Activated CD8-positive, alpha-beta T cell treated with anti-CD3 and anti-CD28 coated beads for 36 hours (primary cell): ENCODE measurements at regions not wholly inside any gene's neighbourhood (a gene's known extent, or its start where the extent isn't known, plus 50 kb on each side); places are given as distances from the start of the nearest gene placed in this dataset.
A peak's percentile ranks its signal among the peaks of the same experiment; 100 is the strongest.
"Not testable (repeated sequence)": the region's sequence is repeated elsewhere in the genome, so short reads cannot be mapped to it uniquely, and the experiment has no call there.

Experiments used
- ATAC-seq: fragments of 200-7000 bp; cut with Tn5 transposase; one replicate; pipeline ENCODE4 v1.10.0; 2021; ENCODE audit warnings: mild to moderate bottlenecking, moderate library complexity
- CTCF ChIA-PET: fragments of 350-600 bp; sonication (Branson Sonifier 250); formaldehyde crosslinking; loops from one replicate; lab custom pipeline; 2021; ENCODE audit warnings: antibody characterized with exemption; lab: Charles Lee
- POLR2A ChIA-PET: fragments of 350-600 bp; sonication (Branson Sonifier 250); formaldehyde crosslinking; loops from one replicate; lab custom pipeline; 2021; ENCODE audit warnings: antibody characterized with exemption; lab: Charles Lee
- DNase-seq: peaks from one replicate; pipeline ENCODE4 v3.0.0-alpha.2; 2020
- H3K27ac Mint-ChIP-seq: one replicate; pipeline ENCODE4 v1.8.0; 2021; ENCODE audit warnings: mild to moderate bottlenecking, mixed read lengths
- H3K27me3 Mint-ChIP-seq: one replicate; pipeline ENCODE4 v1.8.0; 2021; ENCODE audit warnings: mixed read lengths
- H3K36me3 Mint-ChIP-seq: one replicate; pipeline ENCODE4 v1.8.0; 2021; ENCODE audit warnings: low read depth, mixed read lengths
- H3K4me1 Mint-ChIP-seq: one replicate; pipeline ENCODE4 v1.8.0; 2021; ENCODE audit warnings: low read depth, mixed read lengths
- H3K4me3 Mint-ChIP-seq: one replicate; pipeline ENCODE4 v1.8.0; 2021; ENCODE audit warnings: mild to moderate bottlenecking, moderate library complexity, mixed read lengths
- H3K9me3 Mint-ChIP-seq: one replicate; pipeline ENCODE4 v1.8.0; 2021; ENCODE audit warnings: mixed read lengths
- CTCF ChIP-seq: fragments of 200-600 bp; IDR thresholded peaks from one replicate; pipeline ENCODE4 v1.8.0; 2022; ENCODE audit warnings: antibody characterized with exemption, mild to moderate bottlenecking
- intact Hi-C: fragments of 100-400 bp; cut with micrococcal nuclease; formaldehyde crosslinking; loops from one replicate; pipeline ENCODE4 v1.10.0; 2022

DNA sequence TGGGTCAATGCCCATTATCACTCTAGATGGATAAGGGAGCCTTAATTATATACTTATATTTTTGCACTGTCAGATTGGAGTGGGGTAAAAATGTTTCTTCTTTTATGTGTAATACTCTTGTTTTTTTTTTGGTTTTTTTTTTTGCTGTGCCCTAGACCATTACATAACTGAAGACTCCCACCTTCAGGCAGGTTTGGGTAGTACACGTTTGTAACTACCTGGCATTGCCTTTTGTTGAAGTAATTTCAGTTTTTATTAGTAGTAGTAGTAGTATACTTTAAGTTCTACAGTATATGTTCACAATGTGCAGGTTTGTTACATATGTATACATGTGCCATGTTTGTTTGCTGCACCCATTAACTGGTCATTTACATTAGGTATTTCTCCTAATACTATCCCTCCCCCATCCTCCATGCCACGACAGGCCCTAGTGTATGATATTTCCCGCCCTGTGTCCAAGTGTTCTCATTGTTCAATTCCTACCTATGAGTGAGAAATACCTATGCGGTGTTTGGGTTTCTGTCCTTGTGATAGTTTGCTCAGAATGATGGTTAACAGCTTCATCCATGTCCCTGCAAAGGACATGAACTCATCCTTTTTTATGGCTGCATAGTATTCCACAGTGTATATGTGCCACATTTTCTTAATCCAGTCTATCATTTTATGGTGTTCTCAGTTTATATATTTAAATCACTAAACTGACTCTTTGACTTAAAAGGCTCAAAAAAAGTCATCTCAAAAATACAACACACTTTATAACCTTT is 109.2 kb upstream of the FBXO28 start:
- peaks cover 26% of the 10 kb centered on the region for H3K36me3 Mint-ChIP-seq
- TF ChIP-seq CTCF, result peak; percentile 22
- H3K4me1 Mint-ChIP-seq, H3K4me3 Mint-ChIP-seq, CTCF ChIA-PET, intact Hi-C loops, H3K9me3 Mint-ChIP-seq, H3K27ac Mint-ChIP-seq, POLR2A ChIA-PET, ATAC-seq, H3K27me3 Mint-ChIP-seq: not testable (repeated sequence)
- peak; percentile 66 for DNase-seq

- ATAC-seq, intact Hi-C loops, DNase-seq, H3K27me3 Mint-ChIP-seq, H3K27ac Mint-ChIP-seq, H3K4me1 Mint-ChIP-seq, H3K4me3 Mint-ChIP-seq, POLR2A ChIA-PET, H3K9me3 Mint-ChIP-seq, CTCF ChIA-PET: not testable (repeated sequence)
- H3K36me3 Mint-ChIP-seq, result peaks cover 26% of the 10 kb centered on the region
These were observed 110.0 kb upstream of the FBXO28 start for GRCh38 chr1:224003896-224004295.

DNA sequence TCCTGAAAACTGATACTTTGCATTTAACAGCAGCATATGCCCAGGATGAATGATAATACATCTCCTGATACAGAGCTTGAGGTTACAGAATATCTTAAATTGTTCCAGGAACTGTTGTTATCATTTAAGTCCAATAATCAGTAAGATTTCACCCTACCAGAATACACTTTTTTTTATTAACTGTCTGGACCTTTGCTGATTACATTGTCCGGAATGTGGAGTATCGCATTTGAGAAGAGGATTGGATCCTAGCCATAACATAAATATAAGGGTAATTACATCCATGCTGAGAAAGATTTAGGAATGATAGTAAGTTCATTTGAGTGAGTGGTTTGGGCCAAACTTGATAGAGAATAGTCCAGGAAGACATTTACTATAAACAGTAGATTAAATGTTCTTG is 112.2 kb upstream of the FBXO28 start:
- POLR2A ChIA-PET, H3K27me3 Mint-ChIP-seq, H3K27ac Mint-ChIP-seq, ATAC-seq, H3K9me3 Mint-ChIP-seq, H3K4me1 Mint-ChIP-seq, H3K4me3 Mint-ChIP-seq, intact Hi-C loops, DNase-seq, CTCF ChIA-PET: not testable (repeated sequence)
- H3K36me3 Mint-ChIP-seq, result peaks cover 14% of the 10 kb centered on the region

DNA sequence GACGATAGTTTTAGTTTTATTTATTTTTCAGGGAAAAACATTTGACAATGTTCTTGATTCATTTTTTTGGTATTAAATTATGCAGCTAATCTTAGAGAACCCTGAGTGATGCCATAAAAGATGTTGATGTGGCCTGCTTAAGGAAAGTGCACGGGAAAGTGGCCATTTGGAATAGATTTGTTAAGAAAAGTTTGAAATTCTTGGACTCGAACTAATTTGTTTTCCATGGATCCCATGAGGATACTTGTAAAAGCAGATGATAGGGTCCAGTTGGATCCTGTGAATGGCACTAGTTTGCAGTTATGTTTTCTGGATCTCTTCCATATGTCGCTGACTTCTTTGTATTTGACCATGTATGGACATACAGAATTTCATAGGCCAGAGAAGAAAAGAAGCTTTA is 114.2 kb upstream of the FBXO28 start:
- H3K36me3 Mint-ChIP-seq, DNase-seq, H3K4me3 Mint-ChIP-seq, ATAC-seq, POLR2A ChIA-PET, CTCF ChIA-PET, H3K27ac Mint-ChIP-seq, H3K9me3 Mint-ChIP-seq, H3K4me1 Mint-ChIP-seq, H3K27me3 Mint-ChIP-seq, intact Hi-C loops: not testable (repeated sequence)

DNA sequence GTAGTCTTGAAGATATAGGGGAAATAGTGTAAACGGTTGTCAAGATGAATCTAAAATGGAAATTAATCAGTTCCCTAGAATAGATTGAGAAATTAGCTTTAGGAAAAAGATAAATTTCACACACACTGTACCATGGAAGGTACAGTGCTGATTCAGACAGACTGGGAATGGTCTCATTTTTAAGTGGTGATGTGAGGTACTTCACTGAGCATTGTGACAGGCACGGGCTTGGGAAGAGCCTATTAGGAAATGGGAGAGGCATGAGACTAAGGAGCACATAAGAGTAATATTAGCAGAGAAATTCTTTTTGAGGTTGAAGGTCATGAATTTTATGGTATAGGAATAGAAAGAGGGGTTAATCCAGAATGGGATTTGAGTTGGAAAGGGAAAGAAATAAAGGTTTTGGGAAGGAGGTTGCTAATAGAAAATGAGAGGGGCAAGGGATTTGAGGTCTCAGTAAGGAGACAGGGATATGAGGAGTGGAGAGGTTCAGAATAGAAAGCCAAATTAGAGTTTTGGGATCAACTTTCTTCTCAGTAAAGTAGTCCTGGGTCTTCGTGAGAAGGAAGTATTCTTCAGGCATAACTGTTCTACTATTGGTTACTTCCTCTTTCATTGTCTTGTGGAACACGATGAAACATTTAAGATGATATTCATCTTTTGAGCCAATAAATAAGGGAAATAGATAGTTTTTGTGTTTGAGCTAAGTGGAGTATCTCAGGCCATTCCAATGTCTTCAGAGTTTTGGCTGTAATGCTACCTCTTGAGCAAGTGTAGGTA is 115.0 kb upstream of the FBXO28 start:
- H3K27me3 Mint-ChIP-seq, H3K36me3 Mint-ChIP-seq, intact Hi-C loops, H3K4me1 Mint-ChIP-seq, H3K9me3 Mint-ChIP-seq, POLR2A ChIA-PET, DNase-seq, H3K27ac Mint-ChIP-seq, CTCF ChIA-PET, ATAC-seq, H3K4me3 Mint-ChIP-seq: not testable (repeated sequence)

DNA sequence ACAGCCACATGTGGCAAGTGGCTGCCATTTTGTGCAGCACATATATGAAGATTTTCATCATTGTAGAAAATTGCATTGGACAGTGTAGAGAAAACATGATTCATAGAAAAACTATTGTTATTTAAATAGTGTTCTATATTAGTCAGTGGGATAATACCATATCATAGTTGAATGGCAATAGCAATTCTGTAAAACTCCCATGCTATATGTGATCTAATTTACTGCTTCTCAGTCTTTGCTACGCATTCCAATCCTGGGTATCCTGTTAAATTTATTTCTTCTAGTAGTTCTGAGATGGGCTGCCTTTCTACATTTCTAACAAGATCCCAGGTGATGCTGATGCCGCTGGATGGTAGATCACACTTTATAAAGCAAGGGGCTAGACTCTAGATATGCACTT is 117.5 kb upstream of the FBXO28 start:
- CTCF ChIA-PET, ATAC-seq: not testable (repeated sequence)

GRCh38 chr1:223992456-223993246 is 121.3 kb upstream of the FBXO28 start:
- intact Hi-C loops, result not testable (repeated sequence)
- peak; percentile 100 for DNase-seq
- POLR2A ChIA-PET, result interaction anchor here (1.1 kb wide), 1 partner anchor 276 kb away, joined by 3 read pairs; no protein-coding TSS in a partner anchor

More for the DNA sequence above, 117.5 kb upstream of the FBXO28 start:
- H3K4me3 Mint-ChIP-seq, intact Hi-C loops, H3K9me3 Mint-ChIP-seq, H3K4me1 Mint-ChIP-seq, DNase-seq, H3K27me3 Mint-ChIP-seq, H3K27ac Mint-ChIP-seq, H3K36me3 Mint-ChIP-seq, POLR2A ChIA-PET: not testable (repeated sequence)

DNA sequence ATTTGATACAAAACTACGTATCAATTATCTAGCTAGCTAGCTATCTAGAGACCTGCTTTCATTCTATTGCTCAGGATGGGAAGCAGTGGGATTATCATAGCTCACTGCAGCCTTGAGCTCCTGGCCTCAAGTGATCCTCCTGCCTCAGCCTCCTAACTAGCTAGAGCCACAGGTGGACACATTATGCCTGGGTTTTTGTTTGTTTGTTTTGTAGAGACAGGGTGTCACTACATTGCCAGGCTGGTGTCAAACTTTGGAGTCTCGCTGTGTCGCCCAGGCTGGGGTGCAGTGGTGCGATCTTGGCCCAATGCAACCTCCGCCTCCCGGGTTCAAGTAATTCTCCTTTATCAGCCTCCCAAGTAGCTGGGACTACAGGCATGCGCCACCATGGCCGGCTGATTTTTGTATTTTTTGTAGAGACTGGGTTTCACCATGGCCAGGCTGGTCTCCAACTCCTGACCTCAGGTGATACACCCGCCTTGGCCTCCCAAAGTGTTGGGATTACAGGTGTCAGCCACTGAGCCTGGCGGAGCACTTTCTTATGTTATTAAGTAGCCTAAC is 122.5 kb upstream of the FBXO28 start:
- H3K36me3 Mint-ChIP-seq, H3K27ac Mint-ChIP-seq, intact Hi-C loops, ATAC-seq, H3K4me1 Mint-ChIP-seq, POLR2A ChIA-PET, CTCF ChIA-PET, H3K27me3 Mint-ChIP-seq, H3K9me3 Mint-ChIP-seq, DNase-seq: not testable (repeated sequence)
- peak overlapping the region; percentile 85 for H3K4me3 Mint-ChIP-seq

More at GRCh38 chr1:223992456-223993246, 121.3 kb upstream of the FBXO28 start:
- H3K4me1 Mint-ChIP-seq, CTCF ChIA-PET, H3K27me3 Mint-ChIP-seq, H3K36me3 Mint-ChIP-seq, H3K9me3 Mint-ChIP-seq: not testable (repeated sequence)
- peak; percentile 99 for ATAC-seq
- Mint-ChIP-seq H3K27ac (peak overlapping the region; percentile 97), H3K4me3 (peak overlapping the region; percentile 85)

GRCh38 chr1:223961985-223962384 is 116.2 kb upstream of the TP53BP2 start:
- H3K9me3 Mint-ChIP-seq, DNase-seq, ATAC-seq, POLR2A ChIA-PET, H3K27ac Mint-ChIP-seq, intact Hi-C loops, H3K36me3 Mint-ChIP-seq, CTCF ChIA-PET, H3K4me3 Mint-ChIP-seq, H3K27me3 Mint-ChIP-seq, H3K4me1 Mint-ChIP-seq: not testable (repeated sequence)

DNA sequence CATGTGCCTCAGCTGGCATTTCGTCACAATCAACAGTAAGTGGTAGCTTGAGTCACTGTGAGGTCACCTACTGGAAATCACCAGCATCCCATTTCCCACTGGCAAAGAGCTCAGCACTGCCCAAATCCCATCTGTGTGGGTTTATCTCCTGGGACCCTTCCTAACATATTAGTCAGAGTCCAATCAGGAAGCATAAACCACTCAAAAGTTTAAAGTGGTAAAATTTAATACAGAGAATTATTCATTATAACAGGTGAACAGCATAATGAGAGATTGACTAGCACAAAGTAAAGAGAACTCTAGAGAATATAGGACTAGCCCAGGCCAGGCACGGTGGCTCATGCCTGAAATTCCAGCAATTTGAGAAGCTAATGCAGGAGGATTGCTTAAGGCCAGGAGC is 107.1 kb upstream of the TP53BP2 start:
- H3K9me3 Mint-ChIP-seq, CTCF ChIA-PET, H3K27me3 Mint-ChIP-seq, H3K36me3 Mint-ChIP-seq, H3K27ac Mint-ChIP-seq, H3K4me3 Mint-ChIP-seq, H3K4me1 Mint-ChIP-seq, POLR2A ChIA-PET, DNase-seq, ATAC-seq, intact Hi-C loops: not testable (repeated sequence)
